ENCODE measurements at regions not wholly inside any gene's neighbourhood (a gene's known extent, or its start where the extent isn't known, plus 50 kb on each side); places are given as distances from the start of the nearest gene placed in this dataset.

GRCh38 chr3:54008744-54009143 is 113.6 kb upstream of the CACNA2D3 start:
- TF ChIP-seq EZH2 (IDR thresholded peaks at IDR 0.05; ENCODE audit: borderline replicate concordance, low read length): no peak
- TF ChIP-seq CTCF (conservative IDR thresholded peaks at IDR 0.05 in 1 of 2, IDR thresholded peaks at IDR 0.05 in 1 of 2; ENCODE audit: extremely low read depth in 1 of 2, insufficient read depth in 1 of 2, low read depth in 1 of 2, low read length in 2 of 2): no peak

All from mammary epithelial cell (primary cell).